GM19463 (cell line): ENCODE measurements at regions not wholly inside any gene's neighbourhood (a gene's known extent, or its start where the extent isn't known, plus 50 kb on each side); places are given as distances from the start of the nearest gene placed in this dataset.
"Not testable (repeated sequence)": the region's sequence is repeated elsewhere in the genome, so short reads cannot be mapped to it uniquely, and the experiment has no call there.

Experiments
- ATAC-seq: cut with Tn5 transposase; IDR thresholded peaks from one replicate; pipeline ENCODE4 v1.9.1; 2021; ENCODE audit warnings: mild to moderate bottlenecking, moderate library complexity; ENCODE audit not compliant: unreplicated experiment

DNA sequence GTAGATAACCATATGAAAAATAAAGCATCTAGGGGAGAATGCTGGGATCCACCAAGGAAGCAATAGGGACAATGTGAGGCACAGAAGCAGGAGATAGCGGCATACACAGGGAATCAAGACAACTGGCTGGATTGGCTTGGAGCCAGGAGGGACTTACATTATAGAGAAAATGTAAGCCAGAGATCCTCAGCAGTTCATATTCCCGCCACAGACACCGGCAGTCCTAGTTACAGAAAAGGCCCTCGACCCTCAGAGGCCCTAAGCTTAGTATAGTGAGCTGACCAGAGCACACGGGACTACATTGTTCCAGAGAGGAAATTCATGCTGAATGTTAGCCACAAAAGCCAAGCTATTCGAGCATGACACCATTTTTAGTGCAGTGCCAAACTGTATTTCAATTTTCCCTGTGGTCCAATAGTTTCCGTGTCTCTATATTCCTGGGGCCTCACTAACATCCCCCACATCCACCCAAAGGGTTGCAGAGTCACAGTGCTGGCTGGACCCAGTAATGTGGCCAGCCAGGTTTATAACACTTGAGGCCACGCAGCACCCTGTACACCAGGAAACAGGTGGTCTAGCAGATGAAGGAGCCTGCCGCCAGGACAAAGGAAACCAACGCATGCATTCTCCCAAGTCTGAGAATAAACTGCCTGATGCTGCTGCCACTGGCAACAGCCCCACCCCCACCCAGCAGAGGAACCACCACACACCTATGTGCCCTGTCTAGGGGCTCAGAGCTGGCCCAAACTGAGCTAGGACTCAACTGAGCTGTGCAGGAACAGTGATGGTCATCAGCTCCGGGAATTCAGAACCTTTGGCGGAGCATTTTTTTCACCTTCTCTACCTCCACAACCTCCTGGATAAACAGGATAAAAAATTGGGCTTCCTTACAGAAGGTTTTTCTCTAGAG is 693.2 kb upstream of the CHD1 start:
- ATAC-seq: no peak

DNA sequence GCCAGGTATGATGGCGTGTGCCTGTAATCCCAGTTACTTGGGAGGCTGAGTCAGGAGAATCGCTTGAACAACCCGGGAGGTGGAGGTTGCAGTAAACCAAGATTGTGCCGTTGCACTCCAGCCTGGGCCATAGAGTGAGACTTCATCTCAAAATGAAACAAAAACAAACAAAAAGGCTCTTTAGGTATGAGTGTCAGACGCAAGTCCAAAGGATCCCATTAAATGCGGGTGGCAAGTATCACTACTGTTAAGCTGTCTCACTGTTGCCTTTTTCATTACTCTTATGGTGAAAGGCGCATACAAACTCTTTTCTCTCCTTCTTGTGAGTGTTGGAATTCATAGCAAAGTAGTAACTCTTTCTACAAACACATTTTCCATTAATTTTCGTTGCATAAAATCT is 688.5 kb upstream of the CHD1 start:
- no peak for ATAC-seq

DNA sequence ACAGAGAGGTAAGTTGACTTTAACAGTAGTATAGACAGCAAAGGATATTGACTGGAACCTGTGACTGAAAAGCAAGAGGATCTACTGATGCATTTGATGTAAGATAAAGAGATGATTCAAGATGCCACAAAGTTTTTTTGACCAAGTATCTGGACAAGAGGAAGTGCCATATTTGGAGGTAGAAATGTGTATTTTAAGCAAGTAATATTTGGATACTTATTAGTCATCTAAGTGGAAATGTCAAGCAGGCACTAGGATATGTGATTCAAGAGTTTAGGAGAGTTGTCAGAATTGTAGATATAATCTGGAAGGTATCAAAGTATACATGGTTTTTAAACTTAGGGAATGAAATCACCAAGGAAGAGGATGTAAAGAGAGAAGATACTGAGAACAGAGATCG is 686.1 kb upstream of the CHD1 start:
- ATAC-seq: no peak

DNA sequence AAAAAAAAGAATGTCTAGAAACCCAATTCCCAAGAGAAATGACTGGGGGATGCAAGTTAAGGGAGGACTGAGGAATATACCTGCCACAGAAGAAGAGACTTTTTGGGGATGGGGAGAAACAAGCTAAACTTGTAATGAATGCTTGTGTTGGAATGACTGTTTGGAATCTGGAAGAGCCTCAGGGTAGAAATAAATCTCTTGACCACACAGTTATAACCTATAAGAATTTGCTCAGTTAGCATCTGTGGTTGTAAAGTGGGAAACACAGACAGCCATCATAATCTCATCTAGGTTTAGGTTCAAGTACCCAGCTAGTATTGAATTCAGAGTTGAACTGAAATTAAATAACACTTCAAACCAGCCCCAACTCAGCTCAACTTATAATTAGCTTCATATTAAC is 678.3 kb upstream of the CHD1 start:
- ATAC-seq: no peak

DNA sequence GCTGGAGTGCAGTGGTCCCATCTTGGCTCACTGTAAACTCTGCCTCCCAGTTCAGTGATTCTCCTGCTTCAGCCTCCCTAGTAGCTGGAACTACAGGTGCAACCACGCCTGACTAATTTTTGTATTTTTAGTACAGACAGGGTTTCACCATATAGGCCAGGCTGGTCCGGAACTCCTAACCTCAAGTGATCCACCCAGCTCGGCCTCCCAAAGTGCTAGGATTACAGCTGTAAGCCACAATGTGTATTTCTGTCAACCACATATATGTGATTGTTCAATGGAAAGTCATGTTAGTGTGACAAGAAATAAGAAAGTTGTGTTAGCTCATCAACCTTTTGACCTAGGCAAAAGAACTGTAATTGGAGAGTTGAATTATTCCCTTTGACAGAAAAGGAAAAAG is 677.1 kb upstream of the CHD1 start:
- no peak for ATAC-seq

DNA sequence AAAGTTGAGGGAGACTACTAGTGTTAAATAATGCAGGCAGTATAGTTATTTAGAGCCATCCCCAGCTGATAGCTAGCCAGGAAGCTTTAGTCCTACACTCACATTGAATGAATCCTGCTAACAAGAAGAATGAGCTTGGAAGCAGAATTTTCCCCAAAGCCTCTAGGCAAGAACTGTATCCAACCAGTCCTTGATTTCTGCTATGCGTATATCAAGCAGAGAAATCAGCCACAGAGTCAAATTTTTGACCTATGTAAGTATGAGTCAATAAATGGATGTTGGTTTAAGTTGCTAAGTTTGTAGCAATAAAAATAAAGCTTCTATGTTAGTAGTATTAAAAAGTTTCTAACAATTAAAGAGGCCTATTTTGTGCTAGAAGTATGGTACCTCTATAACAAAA is 672.1 kb upstream of the CHD1 start:
- no peak for ATAC-seq

DNA sequence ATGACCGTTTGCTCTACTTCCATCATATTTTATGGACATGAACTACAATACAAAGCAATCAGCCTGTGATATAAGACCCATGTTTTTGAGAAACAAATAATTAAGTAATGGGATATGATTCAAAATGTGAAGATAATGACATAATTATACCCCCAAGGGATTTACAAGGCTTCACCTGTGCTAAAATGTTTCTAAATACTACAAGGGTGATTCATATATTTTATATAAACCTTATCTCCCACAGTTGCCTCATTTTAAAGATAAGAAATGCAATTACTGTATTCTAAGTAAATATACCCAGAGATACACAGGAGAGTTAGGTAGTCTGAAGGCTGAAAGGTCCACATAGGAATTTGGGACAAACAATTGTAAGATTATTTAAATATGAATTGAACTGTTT is 662.0 kb upstream of the CHD1 start:
- no peak for ATAC-seq

DNA sequence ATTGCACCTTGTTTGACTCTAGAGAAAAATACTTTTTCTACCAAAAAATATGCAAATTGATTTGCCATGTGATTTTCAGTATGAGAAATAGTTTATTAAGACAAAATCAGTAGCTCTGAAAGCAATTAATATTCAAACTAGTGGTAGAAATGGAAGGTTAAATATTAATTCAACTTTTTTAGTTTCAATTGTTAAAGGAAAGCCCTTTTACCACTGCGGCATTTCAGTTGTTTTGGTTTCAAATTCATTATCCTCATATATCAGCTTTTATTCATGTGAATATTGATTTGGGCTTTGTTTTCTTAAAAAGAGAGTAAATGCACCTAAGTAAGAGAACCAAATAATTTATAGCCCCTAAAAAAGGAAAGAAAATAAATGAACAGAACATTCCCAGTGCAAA is 660.6 kb upstream of the CHD1 start:
- no peak for ATAC-seq

DNA sequence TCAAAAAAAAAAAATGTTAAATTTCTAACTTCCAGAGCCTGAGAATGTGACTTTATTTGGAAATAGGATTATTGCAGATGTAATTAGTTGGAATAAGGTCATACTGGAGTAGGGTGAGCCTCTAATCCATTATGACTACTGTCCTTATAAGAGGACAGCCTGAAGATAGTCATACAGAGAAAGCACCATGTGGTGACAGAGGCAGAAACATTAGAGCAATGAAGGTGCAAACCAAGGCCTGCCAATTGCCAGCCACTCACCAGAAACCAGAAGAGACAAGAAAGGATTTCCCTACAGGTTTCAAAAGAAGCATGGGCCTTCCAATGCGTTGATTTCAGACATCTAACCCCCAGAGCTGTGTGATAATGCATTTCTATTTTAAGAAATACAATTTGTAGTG is 659.2 kb upstream of the CHD1 start:
- ATAC-seq: peak; percentile 79

DNA sequence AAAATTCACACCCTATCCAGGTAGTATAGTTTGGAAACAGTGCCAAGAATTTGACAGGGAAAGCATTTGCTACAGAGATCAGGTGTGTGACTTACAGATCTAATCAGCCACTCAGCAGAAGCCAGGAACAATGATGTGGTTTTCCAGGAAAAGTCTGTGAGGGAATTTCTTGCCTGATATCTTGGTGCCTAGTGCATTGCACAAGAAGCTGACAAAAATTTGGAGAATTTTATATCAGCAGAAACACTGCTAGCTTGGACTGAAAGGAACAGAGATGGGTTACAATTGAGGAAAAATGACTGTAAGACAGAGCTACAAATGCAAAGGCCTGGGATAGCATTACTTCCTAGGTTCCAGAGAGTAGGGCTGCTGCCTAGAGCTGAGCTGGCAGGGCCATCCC is 658.1 kb upstream of the CHD1 start:
- no peak for ATAC-seq

DNA sequence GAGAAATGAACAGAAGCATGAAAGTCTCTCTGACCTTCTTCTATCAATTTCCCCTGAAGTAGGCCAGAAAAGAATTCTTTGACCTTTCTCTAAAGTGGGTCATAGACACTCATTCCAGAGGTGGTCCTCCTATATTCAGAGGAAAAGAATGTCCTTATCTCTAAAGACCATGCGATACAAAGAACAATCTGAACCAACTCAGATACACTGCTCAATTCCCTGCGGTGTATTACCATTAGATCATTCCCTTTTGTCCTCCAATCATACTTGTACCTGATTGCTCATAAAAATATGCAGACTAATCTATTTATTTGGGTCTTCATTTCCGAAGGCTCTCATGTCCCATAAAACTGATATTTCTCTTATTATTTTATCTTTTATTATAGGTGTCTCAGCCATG is 652.4 kb upstream of the CHD1 start:
- not testable (repeated sequence) for ATAC-seq

DNA sequence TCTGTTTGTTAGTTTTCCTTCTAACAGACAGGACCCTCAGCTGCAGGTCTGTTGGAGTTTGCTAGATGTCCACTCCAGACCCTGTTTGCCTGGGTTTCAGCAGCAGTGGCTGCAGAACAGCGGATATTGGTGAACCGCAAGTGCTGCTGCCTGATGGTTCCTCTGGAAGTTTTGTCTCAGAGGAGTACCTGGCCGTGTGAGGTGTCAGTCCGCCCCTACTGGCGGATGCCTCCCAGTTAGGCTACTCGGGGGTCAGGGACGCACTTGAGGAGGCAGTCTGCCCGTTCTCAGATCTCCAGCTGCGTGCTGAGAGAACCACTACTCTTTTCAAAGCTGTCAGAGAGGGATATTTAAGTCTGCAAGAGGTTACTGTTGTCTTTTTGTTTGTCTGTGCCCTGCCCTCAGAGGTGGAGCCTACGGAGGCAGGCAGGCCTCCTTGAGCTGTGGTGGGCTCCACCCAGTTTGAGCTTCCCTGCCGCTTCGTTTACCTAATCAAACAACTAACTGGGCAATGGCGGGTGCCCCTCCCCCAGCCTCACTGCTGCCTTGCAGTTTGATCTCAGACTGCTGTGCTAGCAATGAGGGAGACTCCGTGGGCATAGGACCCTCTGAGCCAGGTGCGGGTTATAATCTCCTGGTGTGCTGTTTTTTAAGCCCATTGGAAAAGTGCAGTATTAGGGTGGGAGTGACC is 634.3 kb upstream of the CHD1 start:
- not testable (repeated sequence) for ATAC-seq

DNA sequence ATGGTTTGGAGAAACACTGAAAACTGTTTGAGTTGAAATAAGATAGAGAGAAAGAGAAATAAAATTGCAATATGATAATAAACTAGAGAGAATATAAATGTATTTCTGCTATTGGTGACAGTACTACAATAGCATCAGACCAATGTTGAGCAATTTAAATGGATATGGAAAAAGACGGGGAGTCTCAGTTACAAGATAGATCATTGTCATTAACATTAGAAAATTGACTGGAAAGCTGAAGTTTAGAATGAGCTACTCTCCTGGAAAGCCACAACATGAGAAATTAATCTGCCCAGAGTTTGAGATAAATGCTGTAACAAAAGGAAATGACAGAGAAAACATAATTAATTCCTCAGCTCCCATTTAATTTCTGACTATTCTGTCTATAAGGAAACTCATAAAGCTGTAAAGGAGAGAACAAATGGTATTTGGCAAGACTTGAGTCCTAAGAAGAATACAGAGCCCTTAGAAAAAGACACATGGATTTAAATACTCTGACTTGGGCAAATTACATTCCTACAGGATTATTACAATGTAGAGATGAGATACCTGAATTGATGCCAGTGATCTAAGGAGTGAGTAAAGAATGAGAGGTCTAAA is 624.5 kb upstream of the CHD1 start:
- ATAC-seq: no peak

DNA sequence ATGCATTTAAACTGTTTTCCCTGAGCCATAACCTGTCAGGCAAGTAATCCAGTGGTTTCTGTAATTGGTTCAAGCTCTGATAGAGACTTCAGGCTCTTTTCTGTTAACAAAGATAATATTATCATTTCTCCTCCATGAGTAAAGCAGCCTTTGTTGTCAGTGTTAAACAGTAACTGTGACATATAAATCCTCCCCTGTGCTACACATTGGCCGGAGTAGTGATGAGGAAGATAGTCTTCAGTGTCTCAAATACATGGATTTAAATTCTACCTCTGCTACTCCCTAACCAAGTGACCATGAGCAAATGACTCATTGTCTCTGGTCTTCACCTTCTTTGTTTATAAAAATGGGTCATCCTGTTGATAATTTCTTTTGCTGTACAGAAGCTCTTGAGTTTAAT is 615.5 kb upstream of the CHD1 start:
- no peak for ATAC-seq

DNA sequence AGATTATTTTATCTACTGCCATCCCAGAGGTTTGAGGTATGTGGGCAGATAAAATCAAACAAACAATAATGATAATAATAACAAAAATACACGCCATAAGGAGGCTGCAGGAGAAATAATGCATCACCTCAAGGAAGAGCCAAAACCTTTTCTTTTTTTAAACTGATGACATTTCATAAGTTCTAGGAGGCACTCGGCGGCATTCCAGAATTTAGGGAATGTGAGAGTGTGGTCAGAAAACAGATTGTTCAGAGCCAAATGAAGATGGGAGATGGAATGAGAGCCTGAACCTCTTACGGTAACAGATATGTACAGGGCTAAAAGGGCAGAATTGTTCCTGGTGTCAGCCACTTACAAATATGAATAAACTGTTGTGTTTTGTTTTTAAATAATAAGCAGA is 615.0 kb upstream of the CHD1 start:
- no peak for ATAC-seq

DNA sequence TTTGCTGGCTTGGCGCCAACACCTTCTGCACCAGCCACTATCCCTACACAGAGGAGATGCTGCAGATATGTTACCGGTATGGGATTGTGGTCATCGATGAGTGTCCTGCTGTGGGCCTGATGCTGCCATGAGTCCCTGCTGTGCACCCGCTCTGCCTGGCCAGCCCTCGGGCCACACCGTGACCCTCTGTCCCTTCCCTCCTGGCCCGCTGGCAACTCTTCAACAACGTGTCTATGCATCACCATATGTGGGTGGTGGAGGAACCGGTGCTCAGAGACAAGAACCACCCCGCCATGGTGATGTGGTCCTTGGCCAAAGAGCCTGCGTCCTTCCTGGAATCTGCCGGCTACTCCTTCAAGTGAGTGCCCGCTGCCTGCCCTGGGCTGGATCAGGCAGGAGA is 605.4 kb upstream of the CHD1 start:
- ATAC-seq: not testable (repeated sequence)

DNA sequence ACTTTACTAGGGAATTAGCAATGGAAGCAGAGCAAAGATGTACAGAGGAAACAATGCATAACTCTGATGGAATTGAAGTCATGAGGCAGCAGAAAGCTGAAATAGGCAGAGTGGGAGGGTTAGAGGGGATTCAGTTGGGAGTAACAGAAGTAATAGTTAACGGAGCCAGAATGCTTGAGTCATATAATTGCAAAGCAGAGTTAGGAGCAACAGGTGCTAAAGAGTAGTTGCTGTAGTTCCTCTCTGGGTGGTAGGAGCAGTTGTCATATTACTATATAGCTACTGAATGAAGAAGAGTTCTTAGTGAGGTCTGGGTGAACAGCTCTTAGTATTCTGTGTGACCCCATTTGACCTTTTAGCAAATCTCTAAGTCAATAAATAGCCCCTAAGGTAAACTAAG is 592.9 kb upstream of the CHD1 start:
- not testable (repeated sequence) for ATAC-seq

DNA sequence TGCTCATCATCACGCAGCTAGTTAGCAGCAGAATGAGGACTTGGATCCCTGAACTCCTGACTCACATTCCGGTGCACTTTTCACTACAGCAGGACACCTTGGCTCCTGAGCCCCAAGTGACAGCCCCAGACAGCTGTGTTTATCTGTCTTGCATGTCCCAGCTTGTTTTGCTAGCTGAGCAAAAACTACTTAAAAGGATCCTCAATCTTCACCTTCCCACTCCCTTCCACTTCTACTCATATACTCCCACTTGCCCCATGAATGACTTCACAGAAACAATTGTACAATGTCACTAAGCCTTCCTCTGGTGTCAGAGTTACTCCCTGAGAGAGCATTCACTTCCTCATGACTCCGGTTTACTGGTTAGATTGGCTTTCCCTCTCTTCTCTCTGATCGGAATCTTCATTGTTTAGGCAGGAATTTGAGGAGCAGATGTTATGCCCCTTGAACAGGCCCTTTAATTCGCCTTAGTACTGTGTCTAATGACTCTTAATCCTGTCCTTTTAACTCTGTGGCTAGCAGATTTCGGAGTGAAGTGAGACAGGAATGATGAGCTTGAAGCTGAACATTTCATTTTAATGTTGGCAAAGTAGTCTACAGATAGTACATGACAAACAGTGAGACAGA is 587.2 kb upstream of the CHD1 start:
- not testable (repeated sequence) for ATAC-seq

DNA sequence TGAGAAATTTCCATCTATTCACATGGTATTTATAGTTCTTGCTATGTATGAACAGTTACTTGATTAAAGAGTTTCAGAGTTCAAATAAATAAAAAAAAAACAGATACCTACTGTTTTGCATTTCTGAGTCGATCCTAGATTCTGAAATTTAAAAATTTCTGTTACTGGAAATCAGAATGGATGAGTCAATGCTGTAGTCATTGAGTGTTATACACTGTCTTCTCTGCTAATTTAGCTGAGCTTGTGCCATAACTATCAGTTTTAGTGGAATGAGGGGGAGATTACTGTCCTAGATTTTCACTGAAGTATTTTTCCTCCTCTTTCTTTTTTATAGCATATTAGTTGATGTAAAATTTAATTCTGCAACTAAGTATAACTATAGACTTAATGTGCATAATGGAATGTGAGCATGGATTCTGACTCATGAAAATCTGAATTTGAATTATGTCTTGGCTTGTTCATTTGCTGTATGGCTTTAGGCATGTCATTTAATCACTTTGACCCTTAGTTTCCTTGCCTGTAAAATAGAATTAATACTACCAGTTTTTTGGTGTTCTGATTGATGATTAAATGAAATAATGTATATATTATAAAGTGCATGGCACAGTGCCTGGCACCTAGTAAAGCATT is 581.5 kb upstream of the CHD1 start:
- not testable (repeated sequence) for ATAC-seq

DNA sequence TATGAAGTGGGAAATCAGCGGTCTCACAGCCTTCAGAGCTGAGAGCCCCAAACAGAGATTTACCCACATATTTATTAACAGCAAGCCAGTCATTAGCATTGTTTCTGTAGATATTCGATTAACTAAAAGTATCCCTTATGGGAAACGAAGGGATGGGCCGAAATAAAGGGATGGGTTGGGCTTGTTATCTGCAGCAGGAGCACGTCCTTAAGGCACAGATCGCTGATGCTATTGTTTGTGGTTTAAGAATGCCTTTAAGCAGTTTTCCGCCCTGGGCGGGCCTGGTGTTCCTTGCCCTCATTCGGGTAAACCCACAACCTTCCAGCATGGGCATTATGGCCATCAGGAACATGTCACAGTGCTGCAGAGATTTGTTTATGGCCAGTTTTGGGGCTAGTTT is 580.3 kb upstream of the CHD1 start:
- ATAC-seq: not testable (repeated sequence)

DNA sequence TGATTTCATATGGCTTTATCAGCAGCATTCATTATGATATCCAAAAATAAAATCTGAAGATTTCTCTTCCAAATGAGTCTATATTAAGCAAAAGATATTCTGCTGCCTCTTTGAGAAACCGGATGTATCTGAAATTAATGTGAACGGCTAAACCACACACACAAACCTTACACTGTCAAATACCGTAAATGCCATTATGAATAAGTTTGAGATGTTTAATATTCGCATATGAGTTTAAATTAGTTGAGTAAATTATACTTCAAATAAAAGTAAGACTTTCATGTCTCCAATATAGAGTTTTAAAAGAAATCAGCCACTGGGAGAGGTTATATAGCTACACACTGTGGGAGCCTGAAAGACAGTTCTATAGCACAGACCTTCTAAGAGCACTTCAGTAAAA is 566.6 kb upstream of the CHD1 start:
- not testable (repeated sequence) for ATAC-seq
